BLaER1 treated with 17β-estradiol and CSF1 and Interleukin-3, amounts not matched to agents 10 nM and 100 nM (cell line): ENCODE measurements at regions not wholly inside any gene's neighbourhood (a gene's known extent, or its start where the extent isn't known, plus 50 kb on each side); places are given as distances from the start of the nearest gene placed in this dataset.

Source experiments
- H3K27ac ChIP-seq, 11 experiments: shearing (Covaris generic); formaldehyde crosslinking; 2 replicates each; pipeline ENCODE4 v1.8.1; 2022
- H3K27me3 ChIP-seq, 11 experiments: shearing (Covaris generic); formaldehyde crosslinking; 2 replicates each; pipeline ENCODE4 v1.8.1; 2022
- H3K36me3 ChIP-seq, 11 experiments: shearing (Covaris generic); formaldehyde crosslinking; 2 replicates each; pipeline ENCODE4 v1.8.1; 2022
- H3K4me1 ChIP-seq, 10 experiments: shearing (Covaris generic); formaldehyde crosslinking; 2 replicates each; pipeline ENCODE4 v1.8.1; 2022
- H3K4me2 ChIP-seq, 11 experiments: shearing (Covaris generic); formaldehyde crosslinking; 2 replicates each; pipeline ENCODE4 v1.8.1; 2022
- H3K4me3 ChIP-seq, 10 experiments: shearing (Covaris generic); formaldehyde crosslinking; 2 replicates each; pipeline ENCODE4 v1.8.1; 2022
- H3K9ac ChIP-seq, 11 experiments: shearing (Covaris generic); formaldehyde crosslinking; 2 replicates each; pipeline ENCODE4 v1.8.1; 2022
- H3K9me3 ChIP-seq, 11 experiments: shearing (Covaris generic); formaldehyde crosslinking; replicated peaks in 1 of 11; 2 replicates each; pipeline ENCODE4 v1.8.1; 2022
- H4K20me1 ChIP-seq, 11 experiments: shearing (Covaris generic); formaldehyde crosslinking; 2 replicates each; pipeline ENCODE4 v1.8.1; 2022
- Cebpa-rat ChIP-seq, 11 experiments: shearing (Covaris generic); IDR thresholded peaks; 2 replicates each; pipeline ENCODE4 v1.8.1; 2022

DNA sequence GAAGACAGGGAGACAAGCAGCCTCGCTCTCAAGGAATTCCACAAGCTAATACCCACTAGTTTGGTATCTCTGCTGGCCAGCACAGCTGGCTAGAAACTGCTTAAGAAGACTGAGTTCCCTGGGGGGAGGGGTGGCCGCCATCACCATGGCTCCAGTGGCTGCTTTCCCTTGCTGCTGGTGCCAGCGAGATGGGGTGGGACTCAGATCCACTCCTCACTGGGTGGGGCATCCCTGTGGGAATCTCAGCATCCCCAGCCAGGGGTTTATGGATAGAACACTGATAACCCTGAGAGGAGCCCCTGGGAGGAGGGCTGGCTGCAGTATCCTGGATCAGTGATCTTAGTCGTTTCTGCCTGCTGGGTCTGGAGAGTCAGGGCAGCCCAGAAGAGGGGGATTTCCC, 170.6 kb upstream of the MDGA2 start:
- no peaks in the 10 kb centered on the region for H4K20me1 ChIP-seq
- no peaks in the 10 kb centered on the region for H3K36me3 ChIP-seq
- no peaks in the 10 kb centered on the region for H3K27me3 ChIP-seq
- no peak for TF ChIP-seq Cebpa-rat (IDR thresholded peaks at IDR 0.05)
- peaks cover 0 to 10% (median 0%) of the 10 kb centered on the region in 11 experiments; a peak in 3 of 22 replicates for H3K9me3 ChIP-seq
- H3K27ac ChIP-seq = no peak overlapping the region
- H3K4me1 ChIP-seq = no peaks in the 10 kb centered on the region
- H3K9ac ChIP-seq = no peak overlapping the region
- H3K4me2 ChIP-seq = no peak overlapping the region
- no peak overlapping the region for H3K4me3 ChIP-seq

DNA sequence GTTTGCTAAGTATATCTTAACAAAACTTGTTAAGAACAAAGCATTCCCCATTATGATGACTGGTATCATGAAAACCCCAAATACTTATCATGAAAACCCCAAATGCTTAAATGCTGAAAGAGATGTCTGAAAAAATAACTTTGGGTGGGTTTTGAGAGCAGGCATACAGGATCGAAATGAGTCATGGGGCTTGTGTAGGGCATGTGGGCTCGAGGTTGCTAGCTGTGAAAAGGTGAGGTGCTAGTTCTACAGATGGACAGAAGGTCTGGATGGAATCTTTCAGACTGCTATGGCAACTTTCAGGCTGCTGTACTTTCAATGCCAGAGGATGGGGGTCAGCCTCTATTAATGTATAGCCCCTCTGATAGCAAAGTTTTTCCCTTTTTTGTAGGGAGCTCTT, 167.8 kb upstream of the MDGA2 start:
- no peaks in the 10 kb centered on the region for H4K20me1 ChIP-seq
- no peak overlapping the region for H3K9ac ChIP-seq
- no peak overlapping the region for H3K27ac ChIP-seq
- H3K9me3 ChIP-seq = peaks cover 0 to 10% (median 0%) of the 10 kb centered on the region in 11 experiments; a peak in 3 of 22 replicates
- H3K4me3 ChIP-seq = no peak overlapping the region
- no peaks in the 10 kb centered on the region for H3K36me3 ChIP-seq
- TF ChIP-seq Cebpa-rat (IDR thresholded peaks at IDR 0.05) = no peak
- H3K4me2 ChIP-seq = no peak overlapping the region
- no peaks in the 10 kb centered on the region for H3K4me1 ChIP-seq
- no peaks in the 10 kb centered on the region for H3K27me3 ChIP-seq

GRCh38 chr14:47833011-47833410, 157.6 kb upstream of the MDGA2 start:
- no peaks in the 10 kb centered on the region for H4K20me1 ChIP-seq
- no peaks in the 10 kb centered on the region for H3K27me3 ChIP-seq
- H3K4me1 ChIP-seq = no peaks in the 10 kb centered on the region
- TF ChIP-seq Cebpa-rat (IDR thresholded peaks at IDR 0.05) = no peak
- no peak overlapping the region for H3K4me2 ChIP-seq
- no peak overlapping the region for H3K9ac ChIP-seq
- H3K27ac ChIP-seq = no peak overlapping the region
- H3K36me3 ChIP-seq = no peaks in the 10 kb centered on the region
- H3K4me3 ChIP-seq = no peak overlapping the region
- H3K9me3 ChIP-seq = no peaks in the 10 kb centered on the region

DNA sequence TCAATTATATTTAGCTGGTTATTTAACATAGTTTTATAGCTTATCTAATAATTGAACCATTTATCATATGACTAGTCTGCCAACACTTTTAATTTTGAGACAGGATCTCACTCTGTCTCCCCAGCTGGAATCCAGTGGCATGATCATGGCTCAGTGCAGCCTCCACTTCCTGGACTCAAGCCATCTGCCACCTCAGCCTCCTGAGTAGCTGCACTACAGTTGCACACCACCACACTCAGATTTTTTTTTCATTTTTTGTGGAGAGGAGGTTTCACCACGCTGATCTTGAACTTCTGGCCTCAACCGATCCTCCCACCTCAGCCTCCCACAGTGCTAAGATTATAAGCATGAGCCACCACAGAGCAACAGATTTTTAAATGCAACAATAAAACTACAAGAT, 151.4 kb upstream of the MDGA2 start:
- Histone ChIP-seq H3K4me3 (no peak overlapping the region), H3K36me3 (no peaks in the 10 kb centered on the region), H3K9me3 (no peaks in the 10 kb centered on the region), H3K4me1 (no peaks in the 10 kb centered on the region), H4K20me1 (no peaks in the 10 kb centered on the region), H3K27ac (no peak overlapping the region), H3K9ac (no peak overlapping the region), H3K4me2 (no peak overlapping the region), H3K27me3 (no peaks in the 10 kb centered on the region)
- no peak for TF ChIP-seq Cebpa-rat (IDR thresholded peaks at IDR 0.05)

DNA sequence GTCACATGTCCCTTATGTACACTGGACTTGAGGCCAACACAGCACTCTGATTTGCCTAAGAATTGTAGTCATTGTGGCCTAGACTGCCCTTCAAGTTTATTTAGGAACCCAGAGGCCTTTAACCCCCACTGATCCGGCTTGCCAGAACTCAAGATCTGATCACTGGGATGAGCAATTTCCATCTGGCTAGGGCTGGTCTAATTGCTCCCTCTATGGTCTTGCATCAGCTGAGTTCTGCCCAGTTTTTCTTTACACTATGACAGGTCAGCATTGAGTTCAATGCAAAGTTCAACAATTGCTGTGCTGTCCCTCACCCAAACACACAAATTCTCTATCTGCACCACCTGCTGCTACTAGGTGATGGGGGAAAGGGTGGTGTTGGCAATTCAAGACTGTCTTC, 146.9 kb upstream of the MDGA2 start:
- no peaks in the 10 kb centered on the region for H3K27me3 ChIP-seq
- no peak overlapping the region for H3K4me3 ChIP-seq
- no peak overlapping the region for H3K9ac ChIP-seq
- no peaks in the 10 kb centered on the region for H3K4me1 ChIP-seq
- peaks cover 0 to 4% (median 0%) of the 10 kb centered on the region in 11 experiments; a peak in 2 of 22 replicates for H3K9me3 ChIP-seq
- no peak overlapping the region for H3K27ac ChIP-seq
- TF ChIP-seq Cebpa-rat (IDR thresholded peaks at IDR 0.05) = no peak
- H3K36me3 ChIP-seq = no peaks in the 10 kb centered on the region
- H3K4me2 ChIP-seq = no peak overlapping the region
- H4K20me1 ChIP-seq = no peaks in the 10 kb centered on the region

DNA sequence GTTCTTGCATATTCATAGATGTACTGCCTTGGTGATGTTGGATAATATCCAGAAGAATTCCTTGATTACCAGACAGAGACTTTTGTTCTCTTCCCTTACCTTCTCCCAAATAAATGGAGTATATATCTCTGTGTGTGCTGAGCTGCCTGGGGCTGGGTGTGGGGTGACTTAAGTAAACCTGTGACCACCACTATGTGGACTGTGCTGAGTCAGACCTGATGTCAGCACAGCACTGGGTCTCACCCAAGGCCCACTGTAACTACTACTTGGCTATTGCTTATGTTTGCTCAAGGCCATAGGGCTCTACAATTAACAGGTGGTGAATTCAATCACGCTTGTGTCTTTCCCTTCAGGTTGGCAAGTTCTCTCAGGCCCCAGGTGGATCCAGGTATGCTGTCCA, 145.7 kb upstream of the MDGA2 start:
- Histone ChIP-seq H3K36me3 (no peaks in the 10 kb centered on the region), H4K20me1 (no peaks in the 10 kb centered on the region), H3K4me1 (no peaks in the 10 kb centered on the region), H3K4me2 (no peak overlapping the region), H3K9me3 (peaks cover 4 to 11% (median 8%) of the 10 kb centered on the region in 11 experiments; a peak in 8 of 22 replicates), H3K4me3 (no peak overlapping the region), H3K9ac (no peak overlapping the region), H3K27ac (no peak overlapping the region), H3K27me3 (no peaks in the 10 kb centered on the region)
- no peak for TF ChIP-seq Cebpa-rat (IDR thresholded peaks at IDR 0.05)

DNA sequence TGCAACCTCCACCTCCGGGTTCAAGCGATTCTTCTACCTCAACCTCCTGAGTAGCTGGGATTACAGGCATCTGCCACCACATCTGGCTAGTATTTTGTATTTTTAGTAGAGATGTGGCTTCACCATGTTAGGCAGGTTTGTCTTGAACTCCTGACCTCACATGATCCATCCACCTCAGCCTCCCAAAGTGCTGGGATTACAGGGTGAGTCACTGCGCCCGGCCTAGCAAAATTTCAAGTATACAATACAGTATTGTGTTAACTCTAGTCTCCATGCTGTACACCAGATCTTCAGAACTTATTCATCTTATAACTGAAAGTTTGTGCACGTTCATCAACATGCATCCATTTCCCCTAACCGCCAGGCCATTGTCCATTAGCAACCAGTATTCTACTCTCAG, 115.1 kb upstream of the MDGA2 start:
- Histone ChIP-seq H3K9me3 (no peaks in the 10 kb centered on the region), H3K4me2 (no peak overlapping the region), H3K27ac (no peak overlapping the region), H3K27me3 (no peaks in the 10 kb centered on the region), H3K36me3 (no peaks in the 10 kb centered on the region), H3K4me3 (no peak overlapping the region), H4K20me1 (no peaks in the 10 kb centered on the region), H3K9ac (no peak overlapping the region), H3K4me1 (no peaks in the 10 kb centered on the region)
- TF ChIP-seq Cebpa-rat (IDR thresholded peaks at IDR 0.05) = no peak

GRCh38 chr14:47785058-47785457, 109.7 kb upstream of the MDGA2 start:
- no peak overlapping the region for H3K27ac ChIP-seq
- no peaks in the 10 kb centered on the region for H3K27me3 ChIP-seq
- no peak overlapping the region for H3K4me3 ChIP-seq
- no peaks in the 10 kb centered on the region for H3K36me3 ChIP-seq
- no peaks in the 10 kb centered on the region for H3K4me1 ChIP-seq
- no peaks in the 10 kb centered on the region for H3K9me3 ChIP-seq
- no peak for TF ChIP-seq Cebpa-rat (IDR thresholded peaks at IDR 0.05)
- H3K4me2 ChIP-seq = no peak overlapping the region
- no peaks in the 10 kb centered on the region for H4K20me1 ChIP-seq
- no peak overlapping the region for H3K9ac ChIP-seq

GRCh38 chr14:47778631-47779030, 103.2 kb upstream of the MDGA2 start:
- H3K4me1 ChIP-seq = no peaks in the 10 kb centered on the region
- H3K27ac ChIP-seq = no peak overlapping the region
- H4K20me1 ChIP-seq = no peaks in the 10 kb centered on the region
- no peak overlapping the region for H3K4me2 ChIP-seq
- H3K36me3 ChIP-seq = no peaks in the 10 kb centered on the region
- no peak for TF ChIP-seq Cebpa-rat (IDR thresholded peaks at IDR 0.05)
- H3K9me3 ChIP-seq = no peaks in the 10 kb centered on the region
- H3K4me3 ChIP-seq = no peak overlapping the region
- no peak overlapping the region for H3K9ac ChIP-seq
- H3K27me3 ChIP-seq = no peaks in the 10 kb centered on the region

- no peak overlapping the region for H3K4me3 ChIP-seq
- H3K27ac ChIP-seq = no peak overlapping the region
- no peak overlapping the region for H3K4me2 ChIP-seq
- no peaks in the 10 kb centered on the region for H3K9me3 ChIP-seq
- H4K20me1 ChIP-seq = no peaks in the 10 kb centered on the region
- H3K36me3 ChIP-seq = no peaks in the 10 kb centered on the region
- H3K27me3 ChIP-seq = no peaks in the 10 kb centered on the region
- TF ChIP-seq Cebpa-rat (IDR thresholded peaks at IDR 0.05) = no peak
- H3K4me1 ChIP-seq = no peaks in the 10 kb centered on the region
- H3K9ac ChIP-seq = no peak overlapping the region
Observed at GRCh38 chr14:47772652-47773051, 97.2 kb upstream of the MDGA2 start.
